ENCODE measurements at regions not wholly inside any gene's neighbourhood (a gene's known extent, or its start where the extent isn't known, plus 50 kb on each side); places are given as distances from the start of the nearest gene placed in this dataset.

- TF ChIP-seq, protein P1, sequence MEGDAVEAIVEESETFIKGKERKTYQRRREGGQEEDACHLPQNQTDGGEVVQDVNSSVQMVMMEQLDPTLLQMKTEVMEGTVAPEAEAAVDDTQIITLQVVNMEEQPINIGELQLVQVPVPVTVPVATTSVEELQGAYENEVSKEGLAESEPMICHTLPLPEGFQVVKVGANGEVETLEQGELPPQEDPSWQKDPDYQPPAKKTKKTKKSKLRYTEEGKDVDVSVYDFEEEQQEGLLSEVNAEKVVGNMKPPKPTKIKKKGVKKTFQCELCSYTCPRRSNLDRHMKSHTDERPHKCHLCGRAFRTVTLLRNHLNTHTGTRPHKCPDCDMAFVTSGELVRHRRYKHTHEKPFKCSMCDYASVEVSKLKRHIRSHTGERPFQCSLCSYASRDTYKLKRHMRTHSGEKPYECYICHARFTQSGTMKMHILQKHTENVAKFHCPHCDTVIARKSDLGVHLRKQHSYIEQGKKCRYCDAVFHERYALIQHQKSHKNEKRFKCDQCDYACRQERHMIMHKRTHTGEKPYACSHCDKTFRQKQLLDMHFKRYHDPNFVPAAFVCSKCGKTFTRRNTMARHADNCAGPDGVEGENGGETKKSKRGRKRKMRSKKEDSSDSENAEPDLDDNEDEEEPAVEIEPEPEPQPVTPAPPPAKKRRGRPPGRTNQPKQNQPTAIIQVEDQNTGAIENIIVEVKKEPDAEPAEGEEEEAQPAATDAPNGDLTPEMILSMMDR (conservative IDR thresholded peaks at IDR 0.05 in 1 of 2, IDR thresholded peaks at IDR 0.05 in 1 of 2; ENCODE audit: low read depth in 1 of 2, low read length in 2 of 2), result no peak
- TF ChIP-seq EZH2 (IDR thresholded peaks at IDR 0.05; ENCODE audit: low read length, missing control alignments), result no peak
Observed at GRCh38 chr5:92332039-92332438, 948.9 kb upstream of the ARRDC3 start.

All from fibroblast of lung (primary cell).